Skin epidermis (tissue), 12 donors: ENCODE measurements at regions not wholly inside any gene's neighbourhood (a gene's known extent, or its start where the extent isn't known, plus 50 kb on each side); places are given as distances from the start of the nearest gene placed in this dataset.
"Not testable (repeated sequence)": the region's sequence is repeated elsewhere in the genome, so short reads cannot be mapped to it uniquely, and the experiment has no call there.

Experiments used
- H3K27ac ChIP-seq, 21 experiments: fragments of 200-600 bp; sonication (generic) in 11 of 21; one replicate each; pipeline ENCODE4 v1.5.0; 2020; ENCODE audit warnings: mild to moderate bottlenecking in 3 of 21, inconsistent platforms in 2 of 21, moderate library complexity in 2 of 21
- H3K4me3 ChIP-seq, 7 experiments: fragments of 200-600 bp; sonication (generic) in 2 of 7; one replicate each; pipeline ENCODE4 v1.5.0; 2020; ENCODE audit warnings: inconsistent platforms in 2 of 7, mild to moderate bottlenecking in 2 of 7, moderate library complexity in 1 of 7

- Histone ChIP-seq H3K4me3 (no peak overlapping the region), H3K27ac (peak overlapping the region in 1 of 21 experiments; percentile 58)
Measured at GRCh38 chr5:32842813-32843530, 131.9 kb downstream of the NPR3 start.

DNA sequence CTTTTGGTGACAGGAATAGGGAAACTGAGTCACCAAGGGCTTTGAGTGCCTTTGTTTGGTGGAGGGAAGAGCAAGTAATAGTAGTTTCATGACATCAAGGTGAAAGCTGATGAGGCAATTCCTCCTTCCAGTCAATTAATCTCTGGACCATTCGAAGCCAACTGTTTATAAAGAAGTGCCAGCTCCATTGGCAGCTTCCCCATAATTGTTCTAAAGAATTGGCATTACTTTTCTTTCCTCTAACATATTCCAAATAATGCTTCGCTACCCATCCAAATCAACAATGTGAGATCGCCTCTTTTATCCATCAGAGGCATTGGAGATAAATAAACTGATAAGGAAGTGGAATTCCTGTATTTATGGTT is 132.4 kb downstream of the NPR3 start:
- Histone ChIP-seq H3K4me3 (no peak overlapping the region), H3K27ac (no peak overlapping the region)

- H3K27ac ChIP-seq, result no peak overlapping the region
- H3K4me3 ChIP-seq, result no peak overlapping the region
Measured at GRCh38 chr5:32845171-32845570, 134.1 kb downstream of the NPR3 start.

GRCh38 chr5:32848120-32848519 is 137.0 kb downstream of the NPR3 start:
- no peak overlapping the region for H3K27ac ChIP-seq
- no peak overlapping the region for H3K4me3 ChIP-seq

DNA sequence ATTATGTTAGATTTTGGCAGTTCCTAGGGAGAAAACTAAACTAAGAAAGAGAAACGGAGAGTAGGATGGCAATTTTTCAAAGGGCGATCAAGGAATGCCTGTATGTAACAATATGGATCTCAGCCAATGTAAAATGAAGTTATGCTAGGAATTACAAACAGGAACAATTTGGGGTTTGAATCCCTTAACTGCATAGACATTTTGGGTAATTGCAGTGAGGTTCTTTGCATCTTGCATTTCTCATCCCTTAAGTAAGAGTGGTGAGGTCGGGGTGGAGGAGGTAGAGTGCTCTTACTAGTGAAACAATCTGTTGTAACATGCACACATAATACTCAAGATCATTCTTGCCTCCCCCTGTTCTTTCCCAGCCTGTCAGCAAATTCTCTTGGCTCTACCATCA is 137.6 kb downstream of the NPR3 start:
- no peak overlapping the region for H3K27ac ChIP-seq
- H3K4me3 ChIP-seq, result no peak overlapping the region

- Histone ChIP-seq H3K27ac (no peak overlapping the region), H3K4me3 (no peak overlapping the region)
Measured at GRCh38 chr5:32850817-32851496, 139.8 kb downstream of the NPR3 start.

DNA sequence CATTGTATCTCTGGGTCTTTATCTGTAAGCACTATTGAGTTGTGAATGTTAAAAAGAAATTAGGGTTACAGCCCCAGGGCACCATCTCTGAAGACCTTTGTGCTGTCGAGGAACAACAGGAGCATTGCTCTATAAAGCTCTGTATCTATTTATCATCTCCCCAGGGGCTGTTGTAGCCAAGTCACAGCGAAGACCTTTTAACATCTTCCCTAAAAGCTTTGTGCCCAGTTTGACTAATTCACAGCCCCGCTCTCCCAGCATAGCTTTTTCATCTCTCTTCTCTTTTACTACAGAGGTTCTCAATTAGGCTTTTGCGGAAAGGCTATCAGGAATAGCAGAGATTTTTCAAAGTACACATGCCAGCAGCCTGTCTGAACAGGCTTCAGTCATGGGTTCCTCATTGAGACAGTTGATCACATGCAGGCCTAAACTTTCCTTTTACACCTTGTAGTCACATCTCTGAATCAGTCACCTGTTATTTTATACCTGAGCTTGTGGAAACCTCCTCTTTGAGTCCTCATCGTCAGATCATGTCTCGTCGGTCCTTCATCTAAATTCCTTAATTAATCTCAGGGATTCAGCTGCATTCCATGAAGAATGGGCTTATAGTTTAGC is 140.5 kb downstream of the NPR3 start:
- no peak overlapping the region for H3K27ac ChIP-seq
- H3K4me3 ChIP-seq, result no peak overlapping the region

DNA sequence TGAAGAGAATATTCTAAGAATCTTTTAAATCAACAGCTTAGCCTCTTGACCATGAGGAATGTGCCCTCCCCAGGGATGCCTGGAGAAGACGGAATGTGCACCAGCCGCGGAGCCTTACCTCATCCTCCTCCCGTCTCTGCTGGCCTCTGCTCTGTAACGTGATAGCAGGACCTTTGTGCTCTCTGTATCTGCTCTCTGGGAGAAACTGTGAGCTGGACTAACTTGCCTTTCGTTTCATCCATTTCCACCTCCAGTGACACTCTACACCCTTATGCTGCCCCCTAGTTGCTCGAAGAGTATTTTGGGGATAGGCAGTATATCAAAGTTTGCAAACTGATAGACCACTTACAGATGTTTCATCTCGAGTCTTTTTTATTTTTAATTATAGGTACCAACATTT is 141.4 kb downstream of the NPR3 start:
- H3K27ac ChIP-seq, result no peak overlapping the region

GRCh38 chr5:32852976-32853375 is 141.9 kb downstream of the NPR3 start:
- H3K27ac ChIP-seq, result no peak overlapping the region
- H3K4me3 ChIP-seq, result no peak overlapping the region

More for the DNA sequence above, 141.4 kb downstream of the NPR3 start:
- H3K4me3 ChIP-seq, result no peak overlapping the region

GRCh38 chr5:32854473-32854872 is 143.4 kb downstream of the NPR3 start:
- no peak overlapping the region for H3K27ac ChIP-seq
- no peak overlapping the region for H3K4me3 ChIP-seq

- Histone ChIP-seq H3K27ac (no peak overlapping the region), H3K4me3 (no peak overlapping the region)
Measured at GRCh38 chr5:32859211-32859641, 148.1 kb downstream of the NPR3 start.

DNA sequence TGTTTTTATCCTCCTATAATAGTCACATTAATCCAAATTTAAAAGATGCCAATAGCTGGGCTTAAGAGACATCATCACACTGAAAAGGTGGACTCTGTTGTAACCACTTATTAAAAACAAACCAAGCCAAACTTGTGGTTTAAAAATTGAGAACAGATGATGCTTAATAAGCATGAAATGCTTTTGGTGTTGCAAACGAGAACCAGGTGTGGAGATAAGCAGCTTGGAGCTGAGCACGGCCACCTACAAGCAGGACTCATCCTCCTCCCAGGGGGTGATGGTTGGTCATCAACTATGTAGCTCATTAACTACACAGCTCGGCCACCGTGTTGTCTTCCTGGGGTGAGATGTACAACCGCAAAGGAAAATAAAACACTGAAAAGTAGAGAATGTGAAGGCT is 154.4 kb downstream of the NPR3 start:
- no peak overlapping the region for H3K4me3 ChIP-seq

DNA sequence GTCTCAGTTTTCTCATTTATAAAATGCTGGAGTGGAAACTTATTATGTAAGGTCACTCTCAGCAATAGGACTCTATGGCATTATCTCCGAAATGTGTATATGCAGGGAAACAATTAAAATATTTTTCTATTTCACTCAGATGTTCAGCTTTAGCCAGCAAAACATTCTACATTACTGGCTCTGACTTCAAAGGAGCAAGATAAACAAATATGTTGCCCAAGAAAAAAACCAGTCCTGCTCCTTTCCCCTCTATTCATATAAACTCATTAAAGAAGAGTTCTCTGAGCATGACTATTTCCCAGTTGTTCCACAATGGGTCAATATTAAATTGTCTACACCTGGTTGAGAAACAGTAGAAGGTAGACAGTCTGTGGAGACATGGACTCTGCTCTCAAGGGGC is 155.0 kb downstream of the NPR3 start:
- Histone ChIP-seq H3K27ac (no peak overlapping the region), H3K4me3 (no peak overlapping the region)

More for the DNA sequence above, 154.4 kb downstream of the NPR3 start:
- no peak overlapping the region for H3K27ac ChIP-seq

DNA sequence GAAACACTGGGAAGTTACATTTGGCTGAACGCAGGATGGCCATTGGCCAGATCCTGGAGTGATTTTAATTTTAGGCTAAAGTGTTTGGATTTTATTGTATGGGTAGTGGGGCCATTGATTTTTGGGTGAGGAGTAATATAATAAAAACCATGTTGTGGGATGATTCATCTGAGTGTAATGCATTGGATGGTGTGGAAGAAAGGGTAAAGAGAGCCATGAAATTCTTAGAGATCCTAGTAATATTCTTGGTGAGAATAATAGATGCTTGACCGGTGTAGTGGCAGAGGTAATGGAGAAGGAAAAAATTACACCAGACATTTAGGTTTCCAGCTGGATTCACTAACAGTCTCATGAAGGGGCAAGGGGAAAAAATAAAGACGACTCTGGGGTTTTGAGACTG is 158.1 kb downstream of the NPR3 start:
- no peak overlapping the region for H3K4me3 ChIP-seq
- no peak overlapping the region for H3K27ac ChIP-seq

DNA sequence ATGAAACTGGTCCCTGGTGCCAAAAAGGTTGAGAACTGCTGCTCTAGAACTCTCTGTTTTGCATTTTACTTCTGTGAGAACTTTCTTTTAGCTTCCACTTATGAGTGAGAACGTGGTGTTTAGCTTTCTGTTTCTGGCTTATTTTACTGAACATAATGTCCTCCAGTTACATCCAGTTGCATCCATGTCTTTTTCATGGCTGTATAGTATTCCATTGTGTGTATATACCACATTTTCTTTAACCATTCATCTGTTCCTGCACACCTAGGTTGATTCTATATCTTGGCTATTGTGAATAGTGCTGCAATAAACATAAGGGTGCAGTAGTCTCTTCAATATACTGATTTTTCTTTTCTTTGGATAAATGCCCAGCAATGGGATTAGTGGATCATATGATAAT is 165.7 kb downstream of the NPR3 start:
- no peak overlapping the region for H3K4me3 ChIP-seq
- no peak overlapping the region for H3K27ac ChIP-seq

- not testable (repeated sequence) for H3K27ac ChIP-seq, H3K4me3 ChIP-seq
Measured at GRCh38 chr5:32879364-32879763, 168.2 kb downstream of the NPR3 start.

DNA sequence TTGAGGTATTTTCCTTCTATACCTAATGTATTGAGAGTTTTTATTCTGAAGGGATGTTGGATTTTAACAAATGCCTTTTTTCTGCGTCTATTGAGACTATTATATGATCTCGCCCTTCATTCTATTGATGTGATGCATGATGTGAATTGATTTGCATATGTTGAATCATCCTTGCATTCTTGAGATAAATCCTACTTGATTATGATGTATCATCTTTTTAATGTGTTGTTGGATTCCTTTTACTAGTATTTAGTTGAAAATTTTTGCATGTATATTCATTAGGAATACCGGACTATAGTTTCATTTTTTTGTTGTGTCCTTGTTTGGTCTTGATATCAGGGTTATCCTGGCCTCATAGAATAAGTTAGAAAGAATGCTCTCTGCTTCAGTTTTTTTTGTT is 169.7 kb downstream of the NPR3 start:
- no peak overlapping the region for H3K27ac ChIP-seq

GRCh38 chr5:32887390-32887789 is 176.3 kb downstream of the NPR3 start:
- H3K27ac ChIP-seq, result no peak overlapping the region
- no peak overlapping the region for H3K4me3 ChIP-seq

More for the DNA sequence above, 169.7 kb downstream of the NPR3 start:
- no peak overlapping the region for H3K4me3 ChIP-seq

DNA sequence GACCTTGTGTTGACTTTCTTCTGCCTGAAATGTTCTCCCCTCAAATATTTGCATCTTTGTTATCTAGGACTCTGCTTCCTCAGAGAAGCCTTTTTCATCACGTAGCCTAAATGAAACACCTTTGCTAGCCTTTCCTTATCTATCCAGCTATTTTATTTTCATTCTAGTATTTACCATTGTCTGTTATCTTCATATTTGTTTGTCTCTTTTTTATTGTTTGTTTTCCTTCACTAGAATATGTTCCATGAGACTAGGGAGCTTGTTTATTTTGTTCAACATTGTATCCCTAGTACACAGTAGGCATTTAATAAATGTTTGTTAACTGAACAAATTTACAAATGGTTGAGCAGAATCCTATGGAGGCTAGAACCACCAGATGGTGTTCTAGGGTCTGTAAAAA is 178.0 kb downstream of the NPR3 start:
- no peak overlapping the region for H3K4me3 ChIP-seq

GRCh38 chr5:32903613-32904012 is 192.5 kb downstream of the NPR3 start:
- H3K27ac ChIP-seq, result no peak overlapping the region
- H3K4me3 ChIP-seq, result no peak overlapping the region

More for the DNA sequence above, 178.0 kb downstream of the NPR3 start:
- H3K27ac ChIP-seq, result no peak overlapping the region

DNA sequence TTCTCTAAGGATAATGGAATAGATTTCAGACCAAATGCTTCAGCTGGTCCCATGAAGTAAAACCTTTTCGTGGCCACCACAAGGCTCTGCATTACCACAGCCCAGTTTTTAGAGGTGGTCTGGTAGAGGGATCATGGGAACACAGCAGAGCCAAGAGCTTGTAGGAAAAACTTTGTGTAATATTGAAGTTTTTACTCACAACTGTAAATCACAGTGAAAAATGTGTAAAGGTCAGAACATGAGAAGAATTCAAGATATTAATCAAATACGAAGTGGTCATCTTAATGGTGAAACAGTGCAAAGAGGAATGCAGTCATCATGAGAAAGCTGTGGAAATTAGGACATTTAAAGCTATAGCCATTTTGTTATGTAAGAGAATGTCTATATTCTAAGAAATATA is 197.5 kb downstream of the NPR3 start:
- H3K27ac ChIP-seq, result no peak overlapping the region
- H3K4me3 ChIP-seq, result no peak overlapping the region
